ENCODE measurements at regions not wholly inside any gene's neighbourhood (a gene's known extent, or its start where the extent isn't known, plus 50 kb on each side); places are given as distances from the start of the nearest gene placed in this dataset.

GRCh38 chr1:5651027-5651410, 341.2 kb downstream of the NPHP4 start:
- Histone ChIP-seq H3K4me1 (ENCODE audit: control insufficient read depth in 4 of 4, insufficient read depth in 4 of 4, low read length in 3 of 4) (no peaks in the 10 kb centered on the region), H3K9me3 (ENCODE audit: control insufficient read depth in 4 of 4, low read length in 3 of 4) (peaks cover 0 to 7% (median under 1%) of the 10 kb centered on the region in 4 donors), H3K27me3 (ENCODE audit: control insufficient read depth in 4 of 4, insufficient read depth in 4 of 4, low read length in 3 of 4) (peaks cover 0 to 5% (median 0%) of the 10 kb centered on the region in 4 donors), H3K36me3 (ENCODE audit: control insufficient read depth in 4 of 4, insufficient read depth in 3 of 4, low read depth in 1 of 4, low read length in 3 of 4) (no peaks in the 10 kb centered on the region), H3K27ac (ENCODE audit: low read depth in 1 of 2, low read length in 2 of 2) (no peak overlapping the region), H3K9ac (ENCODE audit: low read depth in 1 of 2, low read length in 2 of 2) (no peak overlapping the region), H3K4me3 (ENCODE audit: low read depth in 1 of 3, low read length in 3 of 3) (no peak overlapping the region)
- WGBS = 81% methylated on average over 13 of the region's 13 CpGs
- no peak for DNase-seq (ENCODE audit: low spot score)
- TF ChIP-seq JUND (IDR thresholded peaks at IDR 0.05) = no peak
- no peak for TF ChIP-seq FOXA1 (IDR thresholded peaks at IDR 0.05)
- TF ChIP-seq ZBTB33 (IDR thresholded peaks at IDR 0.05) = no peak
- no peak for TF ChIP-seq SP1 (IDR thresholded peaks at IDR 0.05)
- no peak for TF ChIP-seq MAX (IDR thresholded peaks at IDR 0.05)
- no peak for TF ChIP-seq NR2F2 (IDR thresholded peaks at IDR 0.05)
- TF ChIP-seq TAF1 (conservative IDR thresholded peaks at IDR 0.05) = no peak
- no peak for TF ChIP-seq ATF3 (IDR thresholded peaks at IDR 0.05)
- TF ChIP-seq HNF4G (IDR thresholded peaks at IDR 0.05) = no peak
- no peak for TF ChIP-seq CTCF (IDR thresholded peaks at IDR 0.05; ENCODE audit: low read depth, low read length, missing input control)
- no peak for TF ChIP-seq FOXA2 (IDR thresholded peaks at IDR 0.05)
- no peak for TF ChIP-seq YY1 (IDR thresholded peaks at IDR 0.05)
- no peak for TF ChIP-seq EGR1 (IDR thresholded peaks at IDR 0.05; ENCODE audit: low read depth in 2 of 2)
- TF ChIP-seq RXRA (IDR thresholded peaks at IDR 0.05) = no peak
- no peak for TF ChIP-seq HNF4A (conservative IDR thresholded peaks at IDR 0.05)
- no peak for TF ChIP-seq RAD21 (IDR thresholded peaks at IDR 0.05)

- DNase-seq (ENCODE audit: low spot score) = no peak
- 67% methylated on average over 22 of the region's 22 CpGs for WGBS
- no peaks in the 10 kb centered on the region for H3K36me3 ChIP-seq (ENCODE audit: control insufficient read depth in 4 of 4, insufficient read depth in 3 of 4, low read depth in 1 of 4, low read length in 3 of 4)
These were observed 341.8 kb downstream of the NPHP4 start for GRCh38 chr1:5650283-5651026.

More at GRCh38 chr1:5650283-5651026, 341.8 kb downstream of the NPHP4 start:
- H3K27me3 ChIP-seq (ENCODE audit: control insufficient read depth in 4 of 4, insufficient read depth in 4 of 4, low read length in 3 of 4) = peaks cover 0 to 5% (median 0%) of the 10 kb centered on the region in 4 donors
- no peaks in the 10 kb centered on the region for H3K4me1 ChIP-seq (ENCODE audit: control insufficient read depth in 4 of 4, insufficient read depth in 4 of 4, low read length in 3 of 4)
- H3K9me3 ChIP-seq (ENCODE audit: control insufficient read depth in 4 of 4, low read length in 3 of 4) = peaks cover 0 to 9% (median 5%) of the 10 kb centered on the region in 4 donors
- H3K4me3 ChIP-seq (ENCODE audit: low read depth in 1 of 3, low read length in 3 of 3) = no peak overlapping the region
- no peak overlapping the region for H3K9ac ChIP-seq (ENCODE audit: low read depth in 1 of 2, low read length in 2 of 2)
- TF ChIP-seq FOXA1 (IDR thresholded peaks at IDR 0.05) = no peak
- no peak for TF ChIP-seq GABPA (IDR thresholded peaks at IDR 0.05 in 1 of 2, conservative IDR thresholded peaks at IDR 0.05 in 1 of 2)
- TF ChIP-seq YY1 (IDR thresholded peaks at IDR 0.05) = no peak
- no peak for TF ChIP-seq HNF4G (IDR thresholded peaks at IDR 0.05)
- TF ChIP-seq ZBTB33 (IDR thresholded peaks at IDR 0.05) = no peak
- no peak for TF ChIP-seq RXRA (IDR thresholded peaks at IDR 0.05)
- no peak for TF ChIP-seq SP1 (IDR thresholded peaks at IDR 0.05)
- no peak for TF ChIP-seq FOXA2 (IDR thresholded peaks at IDR 0.05)
- TF ChIP-seq TAF1 (conservative IDR thresholded peaks at IDR 0.05) = no peak
- no peak for TF ChIP-seq RAD21 (IDR thresholded peaks at IDR 0.05)
- TF ChIP-seq REST (IDR thresholded peaks at IDR 0.05) = no peak
- no peak for TF ChIP-seq MAX (IDR thresholded peaks at IDR 0.05)
- TF ChIP-seq EGR1 (IDR thresholded peaks at IDR 0.05; ENCODE audit: low read depth in 2 of 2) = no peak
- no peak overlapping the region for H3K27ac ChIP-seq (ENCODE audit: low read depth in 1 of 2, low read length in 2 of 2)
